GM23338 (cell line): ENCODE measurements at regions not wholly inside any gene's neighbourhood (a gene's known extent, or its start where the extent isn't known, plus 50 kb on each side); places are given as distances from the start of the nearest gene placed in this dataset.

Source experiments
- ATAC-seq: fragments of 200-7000 bp; cut with Tn5 transposase; 3 replicates; pipeline ENCODE4 v1.9.1; 2020
- DNase-seq: peaks from one replicate; pipeline ENCODE4 v3.0.0-alpha.2; 2015; ENCODE audit warnings: low spot score
- H2AFZ ChIP-seq: fragments of 200-600 bp; sonication (generic); 2 replicates; pipeline ENCODE4 v1.8.0; 2016; ENCODE audit warnings: antibody characterized with exemption, mild to moderate bottlenecking, moderate library complexity
- H3F3A ChIP-seq: fragments of 200-600 bp; sonication (generic); replicated peaks from 2 replicates; pipeline ENCODE4 v1.8.0; 2017; ENCODE audit warnings: antibody characterized with exemption, mixed run types, low read depth
- H3K27ac ChIP-seq: fragments of 200-600 bp; sonication (generic); 2 replicates; pipeline ENCODE4 v1.6.1; 2016; ENCODE audit warnings: low read depth
- H3K27me3 ChIP-seq: fragments of 200-600 bp; sonication (generic); 2 replicates; pipeline ENCODE4 v1.8.0; 2016; ENCODE audit warnings: mild to moderate bottlenecking, mixed run types, moderate library complexity; ENCODE audit not compliant: insufficient read depth
- H3K36me3 ChIP-seq: fragments of 200-600 bp; sonication (generic); 2 replicates; pipeline ENCODE4 v1.8.0; 2016; ENCODE audit warnings: mild to moderate bottlenecking; ENCODE audit not compliant: insufficient read depth
- H3K4me1 ChIP-seq: fragments of 200-600 bp; sonication (generic); 2 replicates; pipeline ENCODE4 v1.8.0; 2016; ENCODE audit warnings: mild to moderate bottlenecking, moderate library complexity; ENCODE audit not compliant: insufficient read depth
- H3K4me2 ChIP-seq: fragments of 200-600 bp; sonication (generic); 2 replicates; pipeline ENCODE4 v1.7.1; 2017; ENCODE audit warnings: mixed run types
- H3K4me3 ChIP-seq: fragments of 200-600 bp; sonication (generic); 2 replicates; pipeline ENCODE4 v1.6.1; 2016; ENCODE audit warnings: mixed run types
- H3K79me2 ChIP-seq: fragments of 200-600 bp; sonication (generic); replicated peaks from 2 replicates; pipeline ENCODE4 v1.8.0; 2017; ENCODE audit warnings: mild to moderate bottlenecking; ENCODE audit not compliant: insufficient read depth
- H3K9me2 ChIP-seq: fragments of 200-600 bp; sonication (generic); 2 replicates; pipeline ENCODE4 v1.8.0; 2017; ENCODE audit not compliant: insufficient read depth
- H4K20me1 ChIP-seq: fragments of 200-600 bp; sonication (generic); replicated peaks from 2 replicates; pipeline ENCODE4 v1.8.0; 2017; ENCODE audit warnings: mild to moderate bottlenecking; ENCODE audit not compliant: insufficient read depth
- H3K27ac Mint-ChIP-seq: 2 replicates; pipeline ENCODE4 v1.8.0; 2020; ENCODE audit warnings: inconsistent platforms, mild to moderate bottlenecking, moderate library complexity, mixed read lengths
- H3K27me3 Mint-ChIP-seq: 3 replicates; pipeline ENCODE4 v1.8.0; 2022; ENCODE audit warnings: low read depth, mild to moderate bottlenecking, moderate library complexity, mixed read lengths, inconsistent platforms; ENCODE audit not compliant: insufficient read depth, poor library complexity
- H3K36me3 Mint-ChIP-seq: 3 replicates; pipeline ENCODE4 v1.8.0; 2021; ENCODE audit warnings: low read depth, mild to moderate bottlenecking, inconsistent platforms, moderate library complexity, mixed read lengths
- H3K4me1 Mint-ChIP-seq: 3 replicates; pipeline ENCODE4 v1.8.0; 2020; ENCODE audit warnings: mild to moderate bottlenecking, inconsistent platforms, mixed read lengths
- H3K4me3 Mint-ChIP-seq: 3 replicates; pipeline ENCODE4 v1.8.0; 2021; ENCODE audit warnings: moderate library complexity, mild to moderate bottlenecking, inconsistent platforms, mixed read lengths
- H3K9me3 Mint-ChIP-seq: 3 replicates; pipeline ENCODE4 v1.8.0; 2020; ENCODE audit warnings: moderate library complexity, mild to moderate bottlenecking, inconsistent platforms, mixed read lengths
- CREB1 ChIP-seq: fragments of 250-450 bp; sonication (Bioruptor Pico); IDR thresholded peaks from 2 replicates; pipeline ENCODE4 v1.5.0; 2020; ENCODE audit warnings: low read depth, mild to moderate bottlenecking, moderate library complexity
- EZH2 ChIP-seq: fragments of 200-600 bp; sonication (generic); IDR thresholded peaks from one replicate; pipeline ENCODE4 v1.8.0; 2017; ENCODE audit warnings: antibody characterized with exemption, mild to moderate bottlenecking, low read depth; ENCODE audit not compliant: unreplicated experiment
- NANOG ChIP-seq: IDR thresholded peaks from 2 replicates; pipeline ENCODE4 v1.6.1; 2016; ENCODE audit warnings: antibody characterized with exemption, borderline replicate concordance
- POLR2AphosphoS5 ChIP-seq: IDR thresholded peaks from 2 replicates; pipeline ENCODE4 v1.6.1; 2016; ENCODE audit warnings: antibody characterized with exemption, low read depth
- STAT1 ChIP-seq: IDR thresholded peaks from one replicate; pipeline ENCODE4 v1.6.1; 2016; ENCODE audit warnings: antibody characterized with exemption; ENCODE audit not compliant: unreplicated experiment
- TF ChIP-seq, protein P1 (sequence below), 2 experiments: fragments of 200-600 bp in 1 of 2; sonication (generic) in 1 of 2; conservative IDR thresholded peaks; 2 replicates each; pipeline versions ENCODE4 v1.5.1 to v1.6.1; 2016 to 2017; ENCODE audit warnings: antibody characterized with exemption in 2 of 2, low read depth in 2 of 2, mild to moderate bottlenecking in 2 of 2, moderate library complexity in 1 of 2
- TF ChIP-seq, protein P2 (sequence below): fragments of 250-450 bp; sonication (Bioruptor Pico); IDR thresholded peaks from 2 replicates; pipeline ENCODE4 v1.5.0; 2020; ENCODE audit warnings: mild to moderate bottlenecking, moderate library complexity

DNA sequence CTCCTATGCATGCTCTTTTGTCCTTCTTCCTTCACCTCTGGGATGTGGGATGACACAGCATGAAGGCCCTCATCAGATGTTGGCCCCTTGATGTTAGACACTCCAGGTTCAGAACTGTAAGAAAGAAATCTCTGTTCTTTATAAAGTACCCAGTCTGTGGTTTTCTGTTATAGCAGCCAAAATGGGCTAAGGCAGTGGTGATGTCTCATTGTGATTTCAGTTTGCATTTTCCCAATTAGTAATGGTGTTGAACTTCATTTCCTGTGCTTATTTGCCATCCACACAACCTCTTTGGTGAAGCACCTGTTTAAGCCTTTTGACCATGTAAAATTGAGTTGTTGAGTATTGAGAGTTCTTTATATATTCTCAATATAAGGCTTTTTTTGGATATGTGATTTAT, 129.3 kb upstream of the C1orf174 start (continued):
- TF ChIP-seq CREB1 (CRISPR knock-in tag), result no peak
- no peak for TF ChIP-seq POLR2AphosphoS5
- TF ChIP-seq, protein P1, sequence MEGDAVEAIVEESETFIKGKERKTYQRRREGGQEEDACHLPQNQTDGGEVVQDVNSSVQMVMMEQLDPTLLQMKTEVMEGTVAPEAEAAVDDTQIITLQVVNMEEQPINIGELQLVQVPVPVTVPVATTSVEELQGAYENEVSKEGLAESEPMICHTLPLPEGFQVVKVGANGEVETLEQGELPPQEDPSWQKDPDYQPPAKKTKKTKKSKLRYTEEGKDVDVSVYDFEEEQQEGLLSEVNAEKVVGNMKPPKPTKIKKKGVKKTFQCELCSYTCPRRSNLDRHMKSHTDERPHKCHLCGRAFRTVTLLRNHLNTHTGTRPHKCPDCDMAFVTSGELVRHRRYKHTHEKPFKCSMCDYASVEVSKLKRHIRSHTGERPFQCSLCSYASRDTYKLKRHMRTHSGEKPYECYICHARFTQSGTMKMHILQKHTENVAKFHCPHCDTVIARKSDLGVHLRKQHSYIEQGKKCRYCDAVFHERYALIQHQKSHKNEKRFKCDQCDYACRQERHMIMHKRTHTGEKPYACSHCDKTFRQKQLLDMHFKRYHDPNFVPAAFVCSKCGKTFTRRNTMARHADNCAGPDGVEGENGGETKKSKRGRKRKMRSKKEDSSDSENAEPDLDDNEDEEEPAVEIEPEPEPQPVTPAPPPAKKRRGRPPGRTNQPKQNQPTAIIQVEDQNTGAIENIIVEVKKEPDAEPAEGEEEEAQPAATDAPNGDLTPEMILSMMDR (conservative IDR thresholded peaks at IDR 0.05; ENCODE audit: low read depth in 2 of 2), result no peak
- no peak for TF ChIP-seq STAT1
- TF ChIP-seq EZH2, result no peak

DNA sequence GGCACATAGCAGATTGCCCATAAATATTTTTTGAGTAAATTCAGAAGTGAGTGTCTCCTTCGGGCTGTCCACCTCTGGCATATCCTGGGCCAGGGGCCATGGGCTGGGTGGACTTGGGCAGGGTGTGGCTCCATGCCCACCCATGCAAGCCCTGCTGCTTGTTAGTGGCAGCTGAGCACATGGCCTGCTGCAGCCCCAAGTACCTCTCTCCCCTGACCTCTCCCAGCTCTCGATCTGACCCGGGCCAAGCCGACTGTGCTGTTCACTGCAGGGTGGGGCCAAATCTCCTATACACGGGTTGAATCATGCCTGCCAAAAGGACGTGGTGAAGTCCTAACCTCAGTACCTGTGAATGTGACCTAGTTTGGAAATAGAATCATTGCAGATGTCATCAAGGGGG, 132.5 kb upstream of the C1orf174 start:
- TF ChIP-seq, protein P2, sequence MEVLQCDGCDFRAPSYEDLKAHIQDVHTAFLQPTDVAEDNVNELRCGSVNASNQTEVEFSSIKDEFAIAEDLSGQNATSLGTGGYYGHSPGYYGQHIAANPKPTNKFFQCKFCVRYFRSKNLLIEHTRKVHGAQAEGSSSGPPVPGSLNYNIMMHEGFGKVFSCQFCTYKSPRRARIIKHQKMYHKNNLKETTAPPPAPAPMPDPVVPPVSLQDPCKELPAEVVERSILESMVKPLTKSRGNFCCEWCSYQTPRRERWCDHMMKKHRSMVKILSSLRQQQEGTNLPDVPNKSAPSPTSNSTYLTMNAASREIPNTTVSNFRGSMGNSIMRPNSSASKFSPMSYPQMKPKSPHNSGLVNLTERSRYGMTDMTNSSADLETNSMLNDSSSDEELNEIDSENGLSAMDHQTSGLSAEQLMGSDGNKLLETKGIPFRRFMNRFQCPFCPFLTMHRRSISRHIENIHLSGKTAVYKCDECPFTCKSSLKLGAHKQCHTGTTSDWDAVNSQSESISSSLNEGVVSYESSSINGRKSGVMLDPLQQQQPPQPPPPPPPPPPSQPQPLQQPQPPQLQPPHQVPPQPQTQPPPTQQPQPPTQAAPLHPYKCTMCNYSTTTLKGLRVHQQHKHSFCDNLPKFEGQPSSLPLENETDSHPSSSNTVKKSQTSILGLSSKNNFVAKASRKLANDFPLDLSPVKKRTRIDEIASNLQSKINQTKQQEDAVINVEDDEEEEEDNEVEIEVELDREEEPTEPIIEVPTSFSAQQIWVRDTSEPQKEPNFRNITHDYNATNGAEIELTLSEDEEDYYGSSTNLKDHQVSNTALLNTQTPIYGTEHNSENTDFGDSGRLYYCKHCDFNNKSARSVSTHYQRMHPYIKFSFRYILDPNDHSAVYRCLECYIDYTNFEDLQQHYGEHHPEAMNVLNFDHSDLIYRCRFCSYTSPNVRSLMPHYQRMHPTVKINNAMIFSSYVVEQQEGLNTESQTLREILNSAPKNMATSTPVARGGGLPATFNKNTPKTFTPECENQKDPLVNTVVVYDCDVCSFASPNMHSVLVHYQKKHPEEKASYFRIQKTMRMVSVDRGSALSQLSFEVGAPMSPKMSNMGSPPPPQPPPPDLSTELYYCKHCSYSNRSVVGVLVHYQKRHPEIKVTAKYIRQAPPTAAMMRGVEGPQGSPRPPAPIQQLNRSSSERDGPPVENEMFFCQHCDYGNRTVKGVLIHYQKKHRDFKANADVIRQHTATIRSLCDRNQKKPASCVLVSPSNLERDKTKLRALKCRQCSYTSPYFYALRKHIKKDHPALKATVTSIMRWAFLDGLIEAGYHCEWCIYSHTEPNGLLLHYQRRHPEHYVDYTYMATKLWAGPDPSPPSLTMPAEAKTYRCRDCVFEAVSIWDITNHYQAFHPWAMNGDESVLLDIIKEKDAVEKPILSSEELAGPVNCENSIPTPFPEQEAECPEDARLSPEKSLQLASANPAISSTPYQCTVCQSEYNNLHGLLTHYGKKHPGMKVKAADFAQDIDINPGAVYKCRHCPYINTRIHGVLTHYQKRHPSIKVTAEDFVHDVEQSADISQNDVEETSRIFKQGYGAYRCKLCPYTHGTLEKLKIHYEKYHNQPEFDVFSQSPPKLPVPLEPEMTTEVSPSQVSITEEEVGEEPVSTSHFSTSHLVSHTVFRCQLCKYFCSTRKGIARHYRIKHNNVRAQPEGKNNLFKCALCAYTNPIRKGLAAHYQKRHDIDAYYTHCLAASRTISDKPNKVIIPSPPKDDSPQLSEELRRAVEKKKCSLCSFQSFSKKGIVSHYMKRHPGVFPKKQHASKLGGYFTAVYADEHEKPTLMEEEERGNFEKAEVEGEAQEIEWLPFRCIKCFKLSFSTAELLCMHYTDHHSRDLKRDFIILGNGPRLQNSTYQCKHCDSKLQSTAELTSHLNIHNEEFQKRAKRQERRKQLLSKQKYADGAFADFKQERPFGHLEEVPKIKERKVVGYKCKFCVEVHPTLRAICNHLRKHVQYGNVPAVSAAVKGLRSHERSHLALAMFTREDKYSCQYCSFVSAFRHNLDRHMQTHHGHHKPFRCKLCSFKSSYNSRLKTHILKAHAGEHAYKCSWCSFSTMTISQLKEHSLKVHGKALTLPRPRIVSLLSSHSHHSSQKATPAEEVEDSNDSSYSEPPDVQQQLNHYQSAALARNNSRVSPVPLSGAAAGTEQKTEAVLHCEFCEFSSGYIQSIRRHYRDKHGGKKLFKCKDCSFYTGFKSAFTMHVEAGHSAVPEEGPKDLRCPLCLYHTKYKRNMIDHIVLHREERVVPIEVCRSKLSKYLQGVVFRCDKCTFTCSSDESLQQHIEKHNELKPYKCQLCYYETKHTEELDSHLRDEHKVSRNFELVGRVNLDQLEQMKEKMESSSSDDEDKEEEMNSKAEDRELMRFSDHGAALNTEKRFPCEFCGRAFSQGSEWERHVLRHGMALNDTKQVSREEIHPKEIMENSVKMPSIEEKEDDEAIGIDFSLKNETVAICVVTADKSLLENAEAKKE (CRISPR knock-in tag), result no peak
- no peak for TF ChIP-seq POLR2AphosphoS5
- TF ChIP-seq EZH2, result no peak
- no peak for TF ChIP-seq NANOG
- Histone ChIP-seq H3K4me3 (no peak overlapping the region), H4K20me1 (no peaks in the 10 kb centered on the region), H3K9me2 (no peaks in the 10 kb centered on the region), H3K79me2 (no peaks in the 10 kb centered on the region), H3F3A (no peaks in the 10 kb centered on the region), H3K27ac (no peak overlapping the region), H3K4me2 (no peak overlapping the region), H3K27me3 (no peaks in the 10 kb centered on the region), H2AFZ (no peak overlapping the region), H3K4me1 (no peaks in the 10 kb centered on the region), H3K36me3 (no peaks in the 10 kb centered on the region; the same call in 1 of the 2 replicates)
- peaks cover 14% of the 10 kb centered on the region for H3K4me1 Mint-ChIP-seq
- H3K4me3 Mint-ChIP-seq, result no peak overlapping the region
- H3K9me3 Mint-ChIP-seq, result peaks cover 41% of the 10 kb centered on the region
- no peak for DNase-seq
- H3K27ac Mint-ChIP-seq, result no peak overlapping the region; the same call in 1 of the 2 replicates
- ATAC-seq, result no peak
- H3K36me3 Mint-ChIP-seq, result peaks cover 17% of the 10 kb centered on the region
- no peaks in the 10 kb centered on the region for H3K27me3 Mint-ChIP-seq
